ENCODE measurements at regions not wholly inside any gene's neighbourhood (a gene's known extent, or its start where the extent isn't known, plus 50 kb on each side); places are given as distances from the start of the nearest gene placed in this dataset.
"Not testable (repeated sequence)": the region's sequence is repeated elsewhere in the genome, so short reads cannot be mapped to it uniquely, and the experiment has no call there.

GRCh38 chr14:106480287-106480686 lies 953.9 kb downstream of the TMEM121 start:
- not testable (repeated sequence) for DNase-seq

- DNase-seq = not testable (repeated sequence)
These were observed 955.8 kb downstream of the TMEM121 start for GRCh38 chr14:106482213-106482612.

GRCh38 chr14:106487600-106487999 lies 961.2 kb downstream of the TMEM121 start:
- no peak for DNase-seq

GRCh38 chr14:106488291-106488690 lies 961.9 kb downstream of the TMEM121 start:
- no peak for DNase-seq

GRCh38 chr14:106489112-106489881 lies 962.9 kb downstream of the TMEM121 start:
- peak in 1 of 2 donors; percentile 34 for DNase-seq

GRCh38 chr14:106490442-106490841 lies 964.1 kb downstream of the TMEM121 start:
- no peak for DNase-seq

- peak; percentile 32 to 57 for DNase-seq
These were observed 965.5 kb downstream of the TMEM121 start for GRCh38 chr14:106491851-106492250.

- no peak for DNase-seq
These were observed 967.8 kb downstream of the TMEM121 start for GRCh38 chr14:106493962-106494823.

- no peak for DNase-seq
These were observed 974.2 kb downstream of the TMEM121 start for GRCh38 chr14:106500571-106500970.

- no peak for DNase-seq
These were observed 975.5 kb downstream of the TMEM121 start for GRCh38 chr14:106501898-106502297.

GRCh38 chr14:106505366-106505765 lies 979.0 kb downstream of the TMEM121 start:
- DNase-seq = no peak

- DNase-seq = peak; percentile 36 to 51
These were observed 980.5 kb downstream of the TMEM121 start for GRCh38 chr14:106506881-106507305.

GRCh38 chr14:106507354-106507753 lies 981.0 kb downstream of the TMEM121 start:
- DNase-seq = no peak

GRCh38 chr14:106508216-106508615 lies 981.8 kb downstream of the TMEM121 start:
- no peak for DNase-seq

- DNase-seq = no peak
These were observed 982.8 kb downstream of the TMEM121 start for GRCh38 chr14:106509176-106509575.

- no peak for DNase-seq
These were observed 983.4 kb downstream of the TMEM121 start for GRCh38 chr14:106509807-106510206.

GRCh38 chr14:106511006-106511799 lies 984.8 kb downstream of the TMEM121 start:
- peak; percentile 34 to 49 for DNase-seq

GRCh38 chr14:106511800-106512198 lies 985.4 kb downstream of the TMEM121 start:
- no peak for DNase-seq

GRCh38 chr14:106513302-106513701 lies 986.9 kb downstream of the TMEM121 start:
- no peak for DNase-seq

- peak; percentile 91 for DNase-seq
These were observed 991.9 kb downstream of the TMEM121 start for GRCh38 chr14:106518054-106518943.

GRCh38 chr14:106522118-106522517 lies 995.7 kb downstream of the TMEM121 start:
- not testable (repeated sequence) for DNase-seq

GRCh38 chr14:106522990-106523389 lies 996.6 kb downstream of the TMEM121 start:
- DNase-seq = no peak

All from stimulated activated CD4-positive, alpha-beta T cell treated with anti-CD3 and anti-CD28 coated beads, Interleukin-2, amount 100 ng/mL, for 24 hours (primary cell).